Hepatocyte (in vitro differentiated cells): ENCODE measurements at regions not wholly inside any gene's neighbourhood (a gene's known extent, or its start where the extent isn't known, plus 50 kb on each side); places are given as distances from the start of the nearest gene placed in this dataset.

Experiments used
- DNase-seq: peaks from one replicate; pipeline ENCODE4 v3.0.0-alpha.2; 2016; ENCODE audit warnings: low spot score
- H2AFZ ChIP-seq: fragments of 200-600 bp; sonication (generic); 2 replicates; pipeline ENCODE4 v1.6.0; 2016; ENCODE audit warnings: antibody characterized with exemption, mild to moderate bottlenecking
- H3K27ac ChIP-seq: fragments of 200-600 bp; sonication (generic); 2 replicates; pipeline ENCODE4 v1.5.1; 2016; ENCODE audit warnings: mild to moderate bottlenecking
- H3K27me3 ChIP-seq: fragments of 200-600 bp; sonication (generic); 2 replicates; pipeline ENCODE4 v1.6.1; 2016
- H3K36me3 ChIP-seq: fragments of 200-600 bp; sonication (generic); replicated peaks from 2 replicates; pipeline ENCODE4 v1.5.1; 2016; ENCODE audit warnings: low read depth; ENCODE audit not compliant: insufficient read depth
- H3K4me1 ChIP-seq: fragments of 200-600 bp; sonication (generic); 2 replicates; pipeline ENCODE4 v1.5.1; 2016; ENCODE audit warnings: mild to moderate bottlenecking, moderate library complexity; ENCODE audit not compliant: insufficient read depth
- H3K4me2 ChIP-seq: fragments of 200-600 bp; sonication (generic); 2 replicates; pipeline ENCODE4 v1.6.0; 2016
- H3K4me3 ChIP-seq: fragments of 200-600 bp; sonication (generic); 2 replicates; pipeline ENCODE4 v1.5.1; 2016; ENCODE audit warnings: mild to moderate bottlenecking
- H3K79me2 ChIP-seq: fragments of 200-600 bp; sonication (generic); 2 replicates; pipeline ENCODE4 v1.6.0; 2017; ENCODE audit warnings: mild to moderate bottlenecking
- H3K9me2 ChIP-seq: fragments of 200-600 bp; sonication (generic); replicated peaks from 2 replicates; pipeline ENCODE4 v1.6.0; 2017; ENCODE audit warnings: mild to moderate bottlenecking; ENCODE audit not compliant: insufficient read depth
- H3K9me3 ChIP-seq: fragments of 200-600 bp; sonication (generic); 2 replicates; pipeline ENCODE4 v1.5.1; 2016; ENCODE audit warnings: low read depth, mild to moderate bottlenecking
- H4K20me1 ChIP-seq: fragments of 200-600 bp; sonication (generic); 2 replicates; pipeline ENCODE4 v1.6.0; 2016; ENCODE audit warnings: mild to moderate bottlenecking; ENCODE audit not compliant: insufficient read depth, poor library complexity, severe bottlenecking
- EZH2 ChIP-seq: fragments of 200-600 bp; sonication (generic); IDR thresholded peaks from 2 replicates; pipeline ENCODE4 v1.6.1; 2016; ENCODE audit warnings: antibody characterized with exemption, mild to moderate bottlenecking, borderline replicate concordance
- EZH2phosphoT487 ChIP-seq: fragments of 200-600 bp; sonication (generic); IDR thresholded peaks from one replicate; pipeline ENCODE4 v1.6.1; 2018; ENCODE audit warnings: antibody characterized with exemption, mild to moderate bottlenecking, low read depth, moderate library complexity; ENCODE audit not compliant: unreplicated experiment, severe bottlenecking
- WGBS: methylation state at CpG from one replicate; pipeline ENCODE4 v1.1.6; 2016; ENCODE audit warnings: low lambda C conversion rate; ENCODE audit errors: missing lambda C conversion rate; 5-methylcytosine and 5-hydroxymethylcytosine counted together
- TF ChIP-seq, protein P1 (sequence below): fragments of 200-600 bp; sonication (generic); IDR thresholded peaks from 2 replicates; pipeline ENCODE4 v1.5.1; 2016; ENCODE audit warnings: antibody characterized with exemption, mild to moderate bottlenecking; ENCODE audit not compliant: poor library complexity

DNA sequence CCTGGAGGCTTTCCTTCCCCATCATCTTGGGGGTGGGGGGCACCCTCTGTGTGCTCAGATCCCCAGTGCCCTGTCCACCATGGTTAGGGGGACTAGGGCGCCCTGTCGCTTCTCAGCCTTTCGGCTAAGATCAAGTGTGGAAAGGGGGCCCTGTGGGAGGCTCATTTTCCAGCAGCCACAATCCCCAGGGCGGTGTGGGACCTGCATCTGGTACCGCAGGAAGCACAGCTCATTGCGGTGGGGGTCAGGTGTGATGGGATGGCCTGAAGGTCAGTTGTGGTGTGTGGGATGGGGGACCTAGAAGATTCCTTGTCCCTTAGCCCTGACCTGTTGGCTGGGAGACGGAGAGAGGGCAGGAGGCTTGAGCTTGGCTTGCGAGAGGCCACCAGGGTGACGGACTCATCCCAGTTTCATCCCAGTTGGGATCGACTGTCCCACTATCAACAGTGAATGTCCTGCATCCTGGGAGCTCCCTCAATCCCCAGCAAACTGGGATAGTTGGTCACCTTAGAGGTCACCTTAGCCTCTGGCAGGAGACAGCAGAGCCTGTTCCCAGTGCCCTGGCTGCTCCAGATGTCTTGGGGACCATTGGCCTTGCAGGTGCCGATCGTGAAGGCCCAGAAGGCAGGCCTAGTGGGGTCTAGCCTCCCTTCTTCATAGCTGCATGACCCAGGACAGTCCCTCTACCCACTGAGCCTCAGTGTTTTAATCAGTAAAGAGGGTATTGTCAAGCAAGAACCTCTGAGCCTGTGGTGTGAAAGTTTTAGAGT is 64.5 kb upstream of the PMEPA1 start:
- no peak overlapping the region for H3K4me2 ChIP-seq
- 94% methylated on average over 12 of the region's 12 CpGs for WGBS

DNA sequence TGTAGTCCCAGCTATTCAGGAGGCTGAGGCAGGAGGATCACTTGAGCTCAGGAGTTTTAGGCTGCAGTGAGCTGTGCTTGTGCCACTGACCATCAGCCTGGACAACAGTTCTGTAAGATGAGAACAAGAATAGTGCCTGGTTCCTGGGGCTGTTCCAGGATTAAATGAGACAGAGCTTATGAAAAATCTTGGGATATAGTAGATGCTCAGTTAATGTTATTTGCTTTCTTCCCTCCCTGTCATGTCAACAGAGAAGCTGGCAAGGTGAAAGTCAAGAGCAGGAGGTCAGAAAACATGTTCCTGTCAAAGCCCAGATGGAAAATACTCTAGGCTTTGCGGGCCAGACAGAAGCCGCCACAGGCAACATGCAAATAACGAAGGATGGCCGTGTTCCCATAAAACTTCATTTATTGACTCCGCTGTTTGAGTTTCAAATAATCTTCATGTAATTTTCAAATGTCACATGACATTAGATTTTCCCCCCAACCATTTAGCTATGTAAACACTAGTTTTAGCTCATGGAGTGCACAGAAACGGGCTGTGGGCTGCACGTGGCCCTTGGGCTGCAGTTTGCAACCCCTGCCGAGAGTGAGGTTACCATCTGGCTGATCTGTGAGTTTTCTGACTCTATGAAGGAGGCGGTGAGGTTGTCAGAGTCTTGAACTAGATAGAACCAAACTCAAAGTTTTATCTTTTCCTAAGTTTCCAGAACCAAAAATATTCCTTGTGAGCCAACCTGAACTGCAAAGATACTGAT is 63.4 kb upstream of the PMEPA1 start:
- TF ChIP-seq, protein P1, sequence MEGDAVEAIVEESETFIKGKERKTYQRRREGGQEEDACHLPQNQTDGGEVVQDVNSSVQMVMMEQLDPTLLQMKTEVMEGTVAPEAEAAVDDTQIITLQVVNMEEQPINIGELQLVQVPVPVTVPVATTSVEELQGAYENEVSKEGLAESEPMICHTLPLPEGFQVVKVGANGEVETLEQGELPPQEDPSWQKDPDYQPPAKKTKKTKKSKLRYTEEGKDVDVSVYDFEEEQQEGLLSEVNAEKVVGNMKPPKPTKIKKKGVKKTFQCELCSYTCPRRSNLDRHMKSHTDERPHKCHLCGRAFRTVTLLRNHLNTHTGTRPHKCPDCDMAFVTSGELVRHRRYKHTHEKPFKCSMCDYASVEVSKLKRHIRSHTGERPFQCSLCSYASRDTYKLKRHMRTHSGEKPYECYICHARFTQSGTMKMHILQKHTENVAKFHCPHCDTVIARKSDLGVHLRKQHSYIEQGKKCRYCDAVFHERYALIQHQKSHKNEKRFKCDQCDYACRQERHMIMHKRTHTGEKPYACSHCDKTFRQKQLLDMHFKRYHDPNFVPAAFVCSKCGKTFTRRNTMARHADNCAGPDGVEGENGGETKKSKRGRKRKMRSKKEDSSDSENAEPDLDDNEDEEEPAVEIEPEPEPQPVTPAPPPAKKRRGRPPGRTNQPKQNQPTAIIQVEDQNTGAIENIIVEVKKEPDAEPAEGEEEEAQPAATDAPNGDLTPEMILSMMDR, result no peak
- TF ChIP-seq EZH2phosphoT487, result no peak
- TF ChIP-seq EZH2, result no peak
- H3K79me2 ChIP-seq, result no peaks in the 10 kb centered on the region
- 65% methylated on average over 9 of the region's 9 CpGs for WGBS
- H3K4me2 ChIP-seq, result no peak overlapping the region
- H3K9me2 ChIP-seq, result no peaks in the 10 kb centered on the region
- no peaks in the 10 kb centered on the region for H3K9me3 ChIP-seq
- H4K20me1 ChIP-seq, result no peaks in the 10 kb centered on the region
- no peaks in the 10 kb centered on the region for H3K36me3 ChIP-seq
- no peak overlapping the region for H3K27ac ChIP-seq
- H3K4me1 ChIP-seq, result peaks cover 2% of the 10 kb centered on the region
- H3K27me3 ChIP-seq, result no peaks in the 10 kb centered on the region
- no peak overlapping the region for H3K4me3 ChIP-seq
- no peak overlapping the region for H2AFZ ChIP-seq
- DNase-seq, result no peak

More for the DNA sequence above, 64.5 kb upstream of the PMEPA1 start:
- Histone ChIP-seq H3K27me3 (no peaks in the 10 kb centered on the region), H3K4me3 (no peak overlapping the region), H3K9me2 (no peaks in the 10 kb centered on the region), H3K36me3 (no peaks in the 10 kb centered on the region), H3K9me3 (no peaks in the 10 kb centered on the region), H3K27ac (no peak overlapping the region), H3K79me2 (no peaks in the 10 kb centered on the region), H4K20me1 (no peaks in the 10 kb centered on the region), H3K4me1 (peaks cover 2% of the 10 kb centered on the region), H2AFZ (no peak overlapping the region)
- DNase-seq, result no peak
- no peak for TF ChIP-seq EZH2
- no peak for TF ChIP-seq EZH2phosphoT487
- TF ChIP-seq, protein P1, result no peak

DNA sequence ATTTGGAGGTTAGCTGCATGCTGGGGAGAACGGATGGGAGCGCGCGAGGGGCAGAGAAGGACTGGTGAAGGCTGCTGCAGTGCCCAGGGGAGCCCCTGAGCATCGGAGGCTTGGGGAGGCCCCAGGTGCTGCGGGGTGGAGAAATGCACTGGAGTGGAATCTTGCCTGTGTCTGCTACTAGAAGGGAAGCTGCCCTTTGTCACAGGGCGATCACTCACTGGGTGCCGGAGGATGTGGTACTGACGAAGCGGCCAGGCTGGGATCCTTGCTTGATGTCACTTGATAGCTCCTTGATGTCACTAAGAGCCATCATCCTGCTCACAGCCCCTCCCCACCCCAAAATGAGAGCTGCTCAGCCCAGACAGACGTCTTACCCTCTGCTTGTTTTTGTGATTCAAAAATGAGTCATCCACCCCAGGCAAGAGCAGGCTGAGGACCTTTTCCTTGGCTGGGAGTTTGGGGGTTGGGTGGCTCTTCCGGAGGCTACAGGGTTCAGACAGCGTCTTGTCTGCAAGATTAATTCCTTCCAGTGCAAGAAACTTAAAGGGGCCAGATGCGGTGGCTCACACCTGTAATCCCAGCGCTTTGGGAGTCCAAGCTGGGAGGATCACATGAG is 62.6 kb upstream of the PMEPA1 start:
- H3K4me1 ChIP-seq, result peaks cover 2% of the 10 kb centered on the region
- DNase-seq, result no peak
- no peaks in the 10 kb centered on the region for H3K9me3 ChIP-seq
- no peaks in the 10 kb centered on the region for H3K9me2 ChIP-seq
- H3K4me2 ChIP-seq, result no peak overlapping the region
- no peaks in the 10 kb centered on the region for H3K36me3 ChIP-seq
- TF ChIP-seq, protein P1, result no peak
- no peak for TF ChIP-seq EZH2
- TF ChIP-seq EZH2phosphoT487, result no peak
- no peak overlapping the region for H3K27ac ChIP-seq
- no peaks in the 10 kb centered on the region for H4K20me1 ChIP-seq
- no peak overlapping the region for H3K4me3 ChIP-seq
- H3K27me3 ChIP-seq, result no peaks in the 10 kb centered on the region
- H2AFZ ChIP-seq, result no peak overlapping the region
- WGBS, result 53% methylated on average over 15 of the region's 15 CpGs
- H3K79me2 ChIP-seq, result no peaks in the 10 kb centered on the region
